ENCODE measurements at regions not wholly inside any gene's neighbourhood (a gene's known extent, or its start where the extent isn't known, plus 50 kb on each side); places are given as distances from the start of the nearest gene placed in this dataset.
"Not testable (repeated sequence)": the region's sequence is repeated elsewhere in the genome, so short reads cannot be mapped to it uniquely, and the experiment has no call there.

- DNase-seq (ENCODE audit: extremely low spot score) = no peak
- TF ChIP-seq L3MBTL2 (conservative IDR thresholded peaks at IDR 0.05) = no peak
- no peak for TF ChIP-seq NFRKB (IDR thresholded peaks at IDR 0.05)
- no peak for TF ChIP-seq HDGF (IDR thresholded peaks at IDR 0.05; ENCODE audit: borderline replicate concordance)
- no peak for TF ChIP-seq ELF4 (IDR thresholded peaks at IDR 0.05)
- no peak for TF ChIP-seq ZNF384 (IDR thresholded peaks at IDR 0.05)
- no peak for TF ChIP-seq FOXA1 (IDR thresholded peaks at IDR 0.05)
- no peak for TF ChIP-seq ARNT (IDR thresholded peaks at IDR 0.05)
- TF ChIP-seq TARDBP (IDR thresholded peaks at IDR 0.05) = no peak
- TF ChIP-seq BHLHE40 (IDR thresholded peaks at IDR 0.05; ENCODE audit: borderline replicate concordance) = no peak
- ChIA-PET CTCF (interaction anchor here (0.6 kb wide), 1 partner anchor 272 kb away, joined by 4 read pairs; no protein-coding TSS in a partner anchor), POLR2A (no interaction called here)
These were observed 182.7 kb downstream of the TFAP2B start for GRCh38 chr6:51001399-51001798.

- CTCF ChIA-PET = no interaction called here
These were observed 185.7 kb downstream of the TFAP2B start for GRCh38 chr6:51004380-51004779.

GRCh38 chr6:51005779-51006178 lies 187.1 kb downstream of the TFAP2B start:
- ChIA-PET POLR2A (no interaction called here), CTCF (no interaction called here)
- DNase-seq (ENCODE audit: extremely low spot score) = no peak
- no peak for TF ChIP-seq ELF4 (IDR thresholded peaks at IDR 0.05)
- no peak for TF ChIP-seq HDGF (IDR thresholded peaks at IDR 0.05; ENCODE audit: borderline replicate concordance)
- no peak for TF ChIP-seq BHLHE40 (IDR thresholded peaks at IDR 0.05; ENCODE audit: borderline replicate concordance)
- TF ChIP-seq TARDBP (IDR thresholded peaks at IDR 0.05) = no peak
- TF ChIP-seq SP1 (IDR thresholded peaks at IDR 0.05) = no peak
- TF ChIP-seq FOXK2 (IDR thresholded peaks at IDR 0.05) = no peak
- TF ChIP-seq LEF1 (IDR thresholded peaks at IDR 0.05; ENCODE audit: borderline replicate concordance) = no peak
- TF ChIP-seq NFRKB (IDR thresholded peaks at IDR 0.05) = no peak
- TF ChIP-seq FOXA1 (IDR thresholded peaks at IDR 0.05) = no peak
- no peak for TF ChIP-seq ARNT (IDR thresholded peaks at IDR 0.05)
- TF ChIP-seq ZNF384 (IDR thresholded peaks at IDR 0.05) = no peak
- no peak for TF ChIP-seq L3MBTL2 (conservative IDR thresholded peaks at IDR 0.05)
- TF ChIP-seq FOXM1 (IDR thresholded peaks at IDR 0.05; ENCODE audit: borderline replicate concordance) = no peak
- TF ChIP-seq PKNOX1 (IDR thresholded peaks at IDR 0.05) = no peak
- TF ChIP-seq CTBP1 (IDR thresholded peaks at IDR 0.05; ENCODE audit: borderline replicate concordance) = no peak
- TF ChIP-seq SUZ12 (IDR thresholded peaks at IDR 0.05) = no peak

More at GRCh38 chr6:51004380-51004779, 185.7 kb downstream of the TFAP2B start:
- POLR2A ChIA-PET = no interaction called here
- TF ChIP-seq TARDBP (IDR thresholded peaks at IDR 0.05) = no peak
- TF ChIP-seq HDGF (IDR thresholded peaks at IDR 0.05; ENCODE audit: borderline replicate concordance) = no peak
- TF ChIP-seq NFRKB (IDR thresholded peaks at IDR 0.05) = no peak
- TF ChIP-seq FOXM1 (IDR thresholded peaks at IDR 0.05; ENCODE audit: borderline replicate concordance) = no peak
- TF ChIP-seq LEF1 (IDR thresholded peaks at IDR 0.05; ENCODE audit: borderline replicate concordance) = no peak
- no peak for DNase-seq (ENCODE audit: extremely low spot score)

- TF ChIP-seq TARDBP (IDR thresholded peaks at IDR 0.05) = no peak
- TF ChIP-seq FOXK2 (IDR thresholded peaks at IDR 0.05) = no peak
- TF ChIP-seq PKNOX1 (IDR thresholded peaks at IDR 0.05) = no peak
- TF ChIP-seq L3MBTL2 (conservative IDR thresholded peaks at IDR 0.05) = no peak
- TF ChIP-seq NFRKB (IDR thresholded peaks at IDR 0.05) = no peak
- TF ChIP-seq ELF4 (IDR thresholded peaks at IDR 0.05) = no peak
- TF ChIP-seq CTBP1 (IDR thresholded peaks at IDR 0.05; ENCODE audit: borderline replicate concordance) = no peak
- no peak for TF ChIP-seq ARNT (IDR thresholded peaks at IDR 0.05)
- TF ChIP-seq HDGF (IDR thresholded peaks at IDR 0.05; ENCODE audit: borderline replicate concordance) = no peak
- no peak for TF ChIP-seq LEF1 (IDR thresholded peaks at IDR 0.05; ENCODE audit: borderline replicate concordance)
- TF ChIP-seq BHLHE40 (IDR thresholded peaks at IDR 0.05; ENCODE audit: borderline replicate concordance) = no peak
- no peak for TF ChIP-seq FOXM1 (IDR thresholded peaks at IDR 0.05; ENCODE audit: borderline replicate concordance)
- TF ChIP-seq ZNF384 (IDR thresholded peaks at IDR 0.05) = no peak
- TF ChIP-seq FOXA1 (IDR thresholded peaks at IDR 0.05) = no peak
- no peak for TF ChIP-seq SUZ12 (IDR thresholded peaks at IDR 0.05)
- TF ChIP-seq SP1 (IDR thresholded peaks at IDR 0.05) = no peak
- ChIA-PET POLR2A (no interaction called here), CTCF (no interaction called here)
- DNase-seq (ENCODE audit: extremely low spot score) = no peak
These were observed 188.6 kb downstream of the TFAP2B start for GRCh38 chr6:51007237-51007636.

GRCh38 chr6:51008693-51009092 lies 190.0 kb downstream of the TFAP2B start:
- DNase-seq (ENCODE audit: extremely low spot score); POLR2A ChIA-PET; CTCF ChIA-PET: not testable (repeated sequence)

GRCh38 chr6:51013376-51013775 lies 194.7 kb downstream of the TFAP2B start:
- CTCF ChIA-PET = no interaction called here
- DNase-seq (ENCODE audit: extremely low spot score) = no peak
- TF ChIP-seq PKNOX1 (IDR thresholded peaks at IDR 0.05) (no peak), BHLHE40 (IDR thresholded peaks at IDR 0.05; ENCODE audit: borderline replicate concordance) (no peak)
- POLR2A ChIA-PET = no interaction called here

- ChIA-PET CTCF (no interaction called here), POLR2A (no interaction called here)
These were observed 196.7 kb downstream of the TFAP2B start for GRCh38 chr6:51015394-51015793.

More at GRCh38 chr6:51015394-51015793, 196.7 kb downstream of the TFAP2B start:
- TF ChIP-seq FOXM1 (IDR thresholded peaks at IDR 0.05; ENCODE audit: borderline replicate concordance) (no peak), CTBP1 (IDR thresholded peaks at IDR 0.05; ENCODE audit: borderline replicate concordance) (no peak), ARNT (IDR thresholded peaks at IDR 0.05) (no peak), HDGF (IDR thresholded peaks at IDR 0.05; ENCODE audit: borderline replicate concordance) (no peak), ELF4 (IDR thresholded peaks at IDR 0.05) (no peak), BHLHE40 (IDR thresholded peaks at IDR 0.05; ENCODE audit: borderline replicate concordance) (no peak), ZNF384 (IDR thresholded peaks at IDR 0.05) (no peak), PKNOX1 (IDR thresholded peaks at IDR 0.05) (no peak), FOXK2 (IDR thresholded peaks at IDR 0.05) (no peak), TARDBP (IDR thresholded peaks at IDR 0.05) (no peak), FOXA1 (IDR thresholded peaks at IDR 0.05) (no peak), L3MBTL2 (conservative IDR thresholded peaks at IDR 0.05) (no peak), NFRKB (IDR thresholded peaks at IDR 0.05) (no peak), SP1 (IDR thresholded peaks at IDR 0.05) (no peak)
- no peak for DNase-seq (ENCODE audit: extremely low spot score)
